ENCODE measurements at regions not wholly inside any gene's neighbourhood (a gene's known extent, or its start where the extent isn't known, plus 50 kb on each side); places are given as distances from the start of the nearest gene placed in this dataset.
"Not testable (repeated sequence)": the region's sequence is repeated elsewhere in the genome, so short reads cannot be mapped to it uniquely, and the experiment has no call there.

DNA sequence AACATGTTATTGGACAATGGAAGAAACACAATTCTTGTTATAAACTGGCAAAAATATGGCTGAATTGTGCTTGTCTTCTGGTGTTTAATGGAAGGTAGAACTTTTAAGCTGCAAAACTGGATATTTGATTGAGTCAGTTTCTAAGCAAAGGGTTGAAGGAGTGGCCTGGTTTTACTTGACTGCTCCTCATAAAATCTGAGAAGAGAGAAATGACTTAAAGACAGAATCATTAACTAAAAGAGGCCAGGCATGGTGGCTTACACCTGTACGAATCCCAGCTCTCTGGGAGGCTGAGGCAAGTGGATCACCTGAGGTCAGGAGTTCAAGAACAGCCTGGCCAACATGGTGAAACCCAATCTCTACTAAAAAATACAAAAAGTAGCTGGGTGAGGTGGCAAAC is 770.7 kb downstream of the CDH11 start:
- no peaks in the 10 kb centered on the region for H3K4me1 ChIP-seq
- H3K27ac ChIP-seq = no peak overlapping the region
- intact Hi-C loops (cut with DNase I) = no loop called here
- no peaks in the 10 kb centered on the region for H3K27me3 ChIP-seq
- no peaks in the 10 kb centered on the region for H3K36me3 ChIP-seq
- H3K4me3 ChIP-seq = no peak overlapping the region
- TF ChIP-seq, protein P1, sequence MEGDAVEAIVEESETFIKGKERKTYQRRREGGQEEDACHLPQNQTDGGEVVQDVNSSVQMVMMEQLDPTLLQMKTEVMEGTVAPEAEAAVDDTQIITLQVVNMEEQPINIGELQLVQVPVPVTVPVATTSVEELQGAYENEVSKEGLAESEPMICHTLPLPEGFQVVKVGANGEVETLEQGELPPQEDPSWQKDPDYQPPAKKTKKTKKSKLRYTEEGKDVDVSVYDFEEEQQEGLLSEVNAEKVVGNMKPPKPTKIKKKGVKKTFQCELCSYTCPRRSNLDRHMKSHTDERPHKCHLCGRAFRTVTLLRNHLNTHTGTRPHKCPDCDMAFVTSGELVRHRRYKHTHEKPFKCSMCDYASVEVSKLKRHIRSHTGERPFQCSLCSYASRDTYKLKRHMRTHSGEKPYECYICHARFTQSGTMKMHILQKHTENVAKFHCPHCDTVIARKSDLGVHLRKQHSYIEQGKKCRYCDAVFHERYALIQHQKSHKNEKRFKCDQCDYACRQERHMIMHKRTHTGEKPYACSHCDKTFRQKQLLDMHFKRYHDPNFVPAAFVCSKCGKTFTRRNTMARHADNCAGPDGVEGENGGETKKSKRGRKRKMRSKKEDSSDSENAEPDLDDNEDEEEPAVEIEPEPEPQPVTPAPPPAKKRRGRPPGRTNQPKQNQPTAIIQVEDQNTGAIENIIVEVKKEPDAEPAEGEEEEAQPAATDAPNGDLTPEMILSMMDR (IDR thresholded peaks at IDR 0.05) = no peak
- no peak for DNase-seq (ENCODE audit: low spot score in 2 of 2)
- H3K9me3 ChIP-seq = no peaks in the 10 kb centered on the region

DNA sequence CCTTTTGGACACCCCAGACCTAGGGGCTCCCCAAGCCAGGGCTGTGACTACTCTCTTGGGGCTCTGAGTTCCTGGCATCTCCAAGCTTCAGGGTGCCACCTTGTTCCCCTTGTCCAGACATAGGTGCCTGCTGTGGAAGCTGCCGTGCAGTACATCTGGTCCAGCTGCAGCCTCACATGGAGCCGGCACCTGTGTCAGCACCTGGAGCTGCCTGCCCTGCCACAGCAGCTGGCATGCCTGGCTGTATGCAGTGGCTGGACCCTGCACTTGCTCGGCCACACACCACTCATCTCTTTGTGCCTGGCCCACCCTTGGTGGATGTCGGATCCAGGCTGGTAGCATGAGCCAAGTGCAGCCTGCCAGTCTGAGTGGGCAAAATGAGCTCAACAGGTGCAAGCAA is 775.8 kb downstream of the CDH11 start:
- no peak for DNase-seq (ENCODE audit: low spot score in 2 of 2)
- TF ChIP-seq, protein P1 (IDR thresholded peaks at IDR 0.05) = no peak
- intact Hi-C loops (cut with DNase I) = no loop called here

DNA sequence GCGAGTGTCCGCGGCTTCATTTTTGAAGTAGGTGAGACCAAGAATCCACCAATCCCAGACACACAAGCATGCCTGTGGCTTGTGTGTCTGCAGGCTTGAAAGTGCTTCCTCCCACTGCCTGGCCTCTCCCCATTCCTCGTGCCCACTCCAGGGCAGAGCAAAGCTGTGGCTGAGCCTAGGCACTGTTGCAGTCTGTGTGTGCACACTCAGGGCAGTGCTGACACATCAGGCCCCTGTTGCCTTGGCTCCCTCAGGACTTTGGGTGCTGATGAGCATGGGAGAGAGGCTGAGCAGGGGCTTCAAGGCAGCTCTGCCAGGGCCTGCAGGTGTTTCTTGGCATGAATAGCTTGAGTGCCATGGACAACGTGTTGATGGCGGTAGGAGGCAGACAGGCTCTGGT is 776.7 kb downstream of the CDH11 start:
- H3K9me3 ChIP-seq = no peaks in the 10 kb centered on the region

More for the DNA sequence above, 775.8 kb downstream of the CDH11 start:
- no peaks in the 10 kb centered on the region for H3K36me3 ChIP-seq
- H3K4me3 ChIP-seq = no peak overlapping the region
- H3K27ac ChIP-seq = no peak overlapping the region
- H3K4me1 ChIP-seq = no peaks in the 10 kb centered on the region
- H3K9me3 ChIP-seq = no peaks in the 10 kb centered on the region
- no peaks in the 10 kb centered on the region for H3K27me3 ChIP-seq

DNA sequence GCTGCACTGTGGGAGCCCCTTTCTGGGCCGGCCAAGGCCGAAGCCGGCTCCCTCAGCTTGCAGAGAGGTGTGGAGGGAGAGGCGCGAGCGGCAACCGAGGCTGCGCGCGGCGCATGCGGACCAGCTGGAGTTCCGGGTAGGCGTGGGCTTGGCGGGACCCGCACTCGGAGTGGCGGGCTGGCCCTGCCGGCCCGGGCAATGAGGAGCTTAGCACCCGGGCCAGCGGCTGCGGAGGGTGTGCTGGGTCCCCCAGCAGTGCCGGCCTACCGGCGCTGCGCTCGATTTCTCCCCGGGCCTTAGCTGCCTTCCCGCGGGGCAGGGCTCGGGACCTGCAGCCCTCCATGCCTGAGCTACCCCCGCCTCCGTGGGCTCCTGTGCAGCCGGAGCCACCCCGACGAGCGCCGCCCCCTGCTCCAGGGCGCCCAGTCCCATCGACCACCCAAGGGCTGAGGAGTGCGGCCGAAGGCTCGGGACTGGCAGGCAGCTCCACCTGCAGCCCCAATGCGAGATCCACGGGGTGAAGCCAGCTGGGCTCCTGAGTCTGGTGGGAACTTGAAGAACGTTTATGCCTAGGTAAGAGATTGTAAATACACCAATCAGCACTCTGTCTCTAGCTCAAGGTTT is 777.9 kb downstream of the CDH11 start:
- H3K27me3 ChIP-seq; H3K4me1 ChIP-seq; H3K27ac ChIP-seq; H3K9me3 ChIP-seq; H3K4me3 ChIP-seq; DNase-seq (ENCODE audit: low spot score in 2 of 2); H3K36me3 ChIP-seq; intact Hi-C loops (cut with DNase I): not testable (repeated sequence)

More for the DNA sequence above, 776.7 kb downstream of the CDH11 start:
- Histone ChIP-seq H3K27ac (no peak overlapping the region), H3K27me3 (no peaks in the 10 kb centered on the region), H3K36me3 (no peaks in the 10 kb centered on the region), H3K4me3 (no peak overlapping the region), H3K4me1 (no peaks in the 10 kb centered on the region)
- intact Hi-C loops (cut with DNase I) = no loop called here
- DNase-seq (ENCODE audit: low spot score in 2 of 2) = no peak
- TF ChIP-seq, protein P1 (IDR thresholded peaks at IDR 0.05) = no peak

DNA sequence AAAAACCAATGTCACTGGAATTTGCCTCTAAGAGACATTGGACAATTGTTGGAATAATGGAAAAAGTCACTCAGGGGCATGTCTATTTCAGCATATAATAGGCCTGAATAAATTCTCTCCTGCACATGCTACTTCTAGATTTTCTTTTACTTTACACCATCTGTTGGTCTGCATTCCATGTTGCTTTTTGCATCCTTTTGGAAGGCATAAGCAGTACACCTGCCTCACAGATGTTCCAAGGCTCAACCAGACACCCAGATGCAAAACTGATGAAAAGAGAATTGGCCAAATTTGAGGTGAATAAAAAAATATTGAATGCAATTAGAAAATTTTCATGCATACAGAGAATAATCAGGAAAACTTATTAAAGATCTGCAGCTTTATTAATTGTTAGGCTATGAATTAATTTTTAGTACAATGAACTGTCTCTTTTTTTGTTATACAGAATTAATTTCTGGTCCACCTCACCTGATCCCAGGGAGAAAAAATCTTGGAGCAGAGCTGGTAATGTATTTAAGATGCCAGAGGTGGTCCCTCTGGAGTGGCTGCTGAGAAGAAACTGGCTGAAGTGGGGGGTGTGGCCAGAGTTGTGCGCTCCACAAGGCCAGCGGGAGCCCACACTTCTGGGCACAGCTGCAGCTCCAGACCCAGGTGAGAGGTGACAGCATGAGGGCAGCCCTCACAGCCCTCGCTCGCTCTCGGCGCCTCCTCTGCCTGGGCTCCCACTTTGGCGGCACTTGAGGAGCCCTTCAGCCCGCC is 778.6 kb downstream of the CDH11 start:
- no peaks in the 10 kb centered on the region for H3K9me3 ChIP-seq
- H3K4me3 ChIP-seq = no peak overlapping the region
- H3K4me1 ChIP-seq = no peaks in the 10 kb centered on the region
- TF ChIP-seq, protein P1 (IDR thresholded peaks at IDR 0.05) = no peak
- no peak for DNase-seq (ENCODE audit: low spot score in 2 of 2)
- H3K27ac ChIP-seq = no peak overlapping the region
- no peaks in the 10 kb centered on the region for H3K36me3 ChIP-seq
- H3K27me3 ChIP-seq = no peaks in the 10 kb centered on the region
- intact Hi-C loops (cut with DNase I) = no loop called here

DNA sequence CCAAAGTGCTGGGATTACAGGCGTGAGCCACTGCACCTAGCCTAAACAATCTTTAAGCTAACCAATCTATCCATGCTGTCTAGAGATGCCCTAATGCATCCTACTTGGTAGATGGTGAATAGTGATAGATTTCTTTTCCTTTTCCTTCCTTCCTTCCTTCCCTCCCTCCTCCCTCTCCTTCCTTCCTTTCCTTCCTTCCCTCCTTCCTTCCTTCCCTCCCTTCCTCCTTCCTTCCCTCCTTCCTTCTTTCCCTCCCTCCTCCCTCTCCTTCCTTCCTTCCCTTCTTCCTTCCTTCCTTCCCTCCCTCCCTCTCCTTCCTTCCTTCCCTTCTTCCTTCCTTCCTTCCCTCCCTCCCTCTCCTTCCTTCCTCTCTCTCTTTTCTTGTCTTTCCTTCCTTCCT is 780.5 kb downstream of the CDH11 start:
- H3K27ac ChIP-seq; H3K36me3 ChIP-seq; H3K27me3 ChIP-seq; intact Hi-C loops (cut with DNase I); H3K4me1 ChIP-seq; DNase-seq (ENCODE audit: low spot score in 2 of 2); H3K4me3 ChIP-seq; H3K9me3 ChIP-seq: not testable (repeated sequence)

All from ascending aorta (tissue), 2 donors.